OCI-LY1 (cell line): ENCODE measurements at regions not wholly inside any gene's neighbourhood (a gene's known extent, or its start where the extent isn't known, plus 50 kb on each side); places are given as distances from the start of the nearest gene placed in this dataset.

ENCODE experiments used
- CTCF ChIP-seq: fragments of 200-600 bp; sonication (generic), shearing (Covaris generic); IDR thresholded peaks from 2 replicates; pipeline ENCODE4 v1.5.1; 2017; ENCODE audit warnings: mild to moderate bottlenecking, antibody characterized with exemption, low read length, moderate library complexity, mixed read lengths
- EZH2 ChIP-seq: fragments of 200-600 bp; sonication (generic), shearing (Covaris generic); IDR thresholded peaks from 2 replicates; pipeline ENCODE4 v1.8.0; 2017; ENCODE audit warnings: borderline replicate concordance, mixed run types, mild to moderate bottlenecking, antibody characterized with exemption, low read length, moderate library complexity, mixed read lengths

- TF ChIP-seq CTCF (no peak), EZH2 (no peak)
These were observed 577.7 kb upstream of the FTMT start for GRCh38 chr5:121273833-121274433.
